OCI-LY1 (cell line): ENCODE measurements at regions not wholly inside any gene's neighbourhood (a gene's known extent, or its start where the extent isn't known, plus 50 kb on each side); places are given as distances from the start of the nearest gene placed in this dataset.

Experiments used
- EZH2 ChIP-seq: fragments of 200-600 bp; sonication (generic), shearing (Covaris generic); IDR thresholded peaks from 2 replicates; pipeline ENCODE4 v1.8.0; 2017; ENCODE audit warnings: borderline replicate concordance, mixed run types, mild to moderate bottlenecking, antibody characterized with exemption, low read length, moderate library complexity, mixed read lengths
- TF ChIP-seq, protein P1 (sequence below): fragments of 200-600 bp; sonication (generic), shearing (Covaris generic); IDR thresholded peaks from 2 replicates; pipeline ENCODE4 v1.5.1; 2017; ENCODE audit warnings: mild to moderate bottlenecking, antibody characterized with exemption, low read length, moderate library complexity, mixed read lengths

DNA sequence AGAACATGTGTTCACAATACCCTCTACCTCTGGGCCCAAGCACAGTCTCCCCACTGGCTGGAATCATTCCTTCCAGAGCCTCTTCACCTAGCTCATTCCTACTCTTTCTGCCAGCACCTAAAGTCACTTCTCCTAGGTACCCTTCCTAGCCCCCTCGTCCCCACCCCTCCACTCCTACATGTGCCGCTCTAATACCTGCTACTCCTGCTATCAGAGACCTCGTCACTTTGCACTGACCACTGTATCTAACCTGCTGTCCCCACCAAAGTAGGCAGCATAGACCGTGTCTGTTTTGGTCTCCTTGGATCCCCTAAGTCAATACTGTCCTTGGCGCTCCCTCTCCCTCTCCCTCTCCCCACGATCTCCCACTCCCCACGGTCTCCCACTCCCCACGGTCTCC lies 53.2 kb upstream of the PKDCC start:
- TF ChIP-seq, protein P1, sequence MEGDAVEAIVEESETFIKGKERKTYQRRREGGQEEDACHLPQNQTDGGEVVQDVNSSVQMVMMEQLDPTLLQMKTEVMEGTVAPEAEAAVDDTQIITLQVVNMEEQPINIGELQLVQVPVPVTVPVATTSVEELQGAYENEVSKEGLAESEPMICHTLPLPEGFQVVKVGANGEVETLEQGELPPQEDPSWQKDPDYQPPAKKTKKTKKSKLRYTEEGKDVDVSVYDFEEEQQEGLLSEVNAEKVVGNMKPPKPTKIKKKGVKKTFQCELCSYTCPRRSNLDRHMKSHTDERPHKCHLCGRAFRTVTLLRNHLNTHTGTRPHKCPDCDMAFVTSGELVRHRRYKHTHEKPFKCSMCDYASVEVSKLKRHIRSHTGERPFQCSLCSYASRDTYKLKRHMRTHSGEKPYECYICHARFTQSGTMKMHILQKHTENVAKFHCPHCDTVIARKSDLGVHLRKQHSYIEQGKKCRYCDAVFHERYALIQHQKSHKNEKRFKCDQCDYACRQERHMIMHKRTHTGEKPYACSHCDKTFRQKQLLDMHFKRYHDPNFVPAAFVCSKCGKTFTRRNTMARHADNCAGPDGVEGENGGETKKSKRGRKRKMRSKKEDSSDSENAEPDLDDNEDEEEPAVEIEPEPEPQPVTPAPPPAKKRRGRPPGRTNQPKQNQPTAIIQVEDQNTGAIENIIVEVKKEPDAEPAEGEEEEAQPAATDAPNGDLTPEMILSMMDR = no peak
- TF ChIP-seq EZH2 = no peak
